ENCODE measurements at regions not wholly inside any gene's neighbourhood (a gene's known extent, or its start where the extent isn't known, plus 50 kb on each side); places are given as distances from the start of the nearest gene placed in this dataset.

- TF ChIP-seq REST (IDR thresholded peaks at IDR 0.05; ENCODE audit: insufficient replicate concordance, low read depth), result no peak
- TF ChIP-seq CTCF (IDR thresholded peaks at IDR 0.05; ENCODE audit: insufficient read depth, low read length), result no peak
- no peak for TF ChIP-seq SPI1 (IDR thresholded peaks at IDR 0.05; ENCODE audit: borderline replicate concordance, low read depth)
- TF ChIP-seq GABPA (IDR thresholded peaks at IDR 0.05; ENCODE audit: low read depth), result no peak
- no peak for TF ChIP-seq POLR2AphosphoS5 (IDR thresholded peaks at IDR 0.05; ENCODE audit: low read depth)
- no peak overlapping the region for H3K27ac ChIP-seq (replicated peaks)
- DNase-seq (ENCODE audit: low read depth in 1 of 2, low spot score in 1 of 2), result no peak
- no peaks in the 10 kb centered on the region for H3K27me3 ChIP-seq (ENCODE audit: insufficient read depth, poor library complexity, severe bottlenecking)
- no peak overlapping the region for H3K4me3 ChIP-seq (replicated peaks; ENCODE audit: insufficient read depth, low read length)
These were observed 115.7 kb upstream of the KIT start for GRCh38 chr4:54542119-54542438.

- TF ChIP-seq CTCF (IDR thresholded peaks at IDR 0.05; ENCODE audit: insufficient read depth, low read length), result no peak
- no peak for TF ChIP-seq GABPA (IDR thresholded peaks at IDR 0.05; ENCODE audit: low read depth)
- TF ChIP-seq SPI1 (IDR thresholded peaks at IDR 0.05; ENCODE audit: borderline replicate concordance, low read depth), result no peak
- TF ChIP-seq POLR2AphosphoS5 (IDR thresholded peaks at IDR 0.05; ENCODE audit: low read depth), result no peak
- TF ChIP-seq REST (IDR thresholded peaks at IDR 0.05; ENCODE audit: insufficient replicate concordance, low read depth), result no peak
- no peak for DNase-seq (ENCODE audit: low read depth in 1 of 2, low spot score in 1 of 2)
- Histone ChIP-seq H3K27me3 (ENCODE audit: insufficient read depth, poor library complexity, severe bottlenecking) (no peaks in the 10 kb centered on the region), H3K27ac (replicated peaks) (no peak overlapping the region), H3K4me3 (replicated peaks; ENCODE audit: insufficient read depth, low read length) (no peak overlapping the region)
These were observed 115.2 kb upstream of the KIT start for GRCh38 chr4:54542540-54543041.

DNA sequence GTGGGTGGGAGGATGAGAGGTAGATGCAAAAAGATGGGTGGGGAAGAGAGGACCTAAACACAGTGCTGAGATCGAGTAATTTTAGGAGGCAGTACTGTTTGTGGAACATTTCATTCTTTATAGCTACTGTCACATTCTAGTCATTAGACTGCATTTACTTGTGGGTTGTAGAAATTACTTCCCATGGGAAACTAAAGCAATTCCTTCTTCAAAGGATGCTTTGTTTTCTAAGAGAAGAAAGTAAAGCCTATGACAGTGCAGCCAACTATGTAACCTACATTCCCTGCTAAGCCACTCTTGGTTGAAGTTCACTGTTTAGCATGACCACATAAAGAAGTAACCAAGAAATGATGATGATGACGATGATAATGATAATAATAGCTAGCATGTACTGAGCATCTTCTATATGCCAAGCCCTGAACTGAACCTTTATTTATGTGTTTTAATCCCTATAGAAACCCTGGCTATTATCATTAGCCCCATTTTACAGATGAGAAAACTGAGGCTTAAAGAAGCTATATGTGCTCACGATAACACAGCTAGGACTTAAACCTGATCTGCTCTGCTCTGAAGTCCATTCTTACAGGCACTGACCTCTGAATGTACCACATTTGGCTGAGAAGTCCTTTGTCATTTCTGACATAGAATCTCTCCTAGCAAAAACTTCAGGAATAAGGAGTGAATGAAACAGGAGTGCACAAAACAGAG lies 114.5 kb upstream of the KIT start:
- Histone ChIP-seq H3K27ac (replicated peaks) (no peak overlapping the region), H3K27me3 (ENCODE audit: insufficient read depth, poor library complexity, severe bottlenecking) (no peaks in the 10 kb centered on the region), H3K4me3 (replicated peaks; ENCODE audit: insufficient read depth, low read length) (no peak overlapping the region)
- TF ChIP-seq POLR2AphosphoS5 (IDR thresholded peaks at IDR 0.05; ENCODE audit: low read depth), result no peak
- no peak for TF ChIP-seq GABPA (IDR thresholded peaks at IDR 0.05; ENCODE audit: low read depth)
- TF ChIP-seq REST (IDR thresholded peaks at IDR 0.05; ENCODE audit: insufficient replicate concordance, low read depth), result no peak
- no peak for TF ChIP-seq SPI1 (IDR thresholded peaks at IDR 0.05; ENCODE audit: borderline replicate concordance, low read depth)
- no peak for TF ChIP-seq CTCF (IDR thresholded peaks at IDR 0.05; ENCODE audit: insufficient read depth, low read length)
- DNase-seq (ENCODE audit: low read depth in 1 of 2, low spot score in 1 of 2), result no peak

Data from HL-60 (cell line).